ENCODE measurements at regions not wholly inside any gene's neighbourhood (a gene's known extent, or its start where the extent isn't known, plus 50 kb on each side); places are given as distances from the start of the nearest gene placed in this dataset.

DNA sequence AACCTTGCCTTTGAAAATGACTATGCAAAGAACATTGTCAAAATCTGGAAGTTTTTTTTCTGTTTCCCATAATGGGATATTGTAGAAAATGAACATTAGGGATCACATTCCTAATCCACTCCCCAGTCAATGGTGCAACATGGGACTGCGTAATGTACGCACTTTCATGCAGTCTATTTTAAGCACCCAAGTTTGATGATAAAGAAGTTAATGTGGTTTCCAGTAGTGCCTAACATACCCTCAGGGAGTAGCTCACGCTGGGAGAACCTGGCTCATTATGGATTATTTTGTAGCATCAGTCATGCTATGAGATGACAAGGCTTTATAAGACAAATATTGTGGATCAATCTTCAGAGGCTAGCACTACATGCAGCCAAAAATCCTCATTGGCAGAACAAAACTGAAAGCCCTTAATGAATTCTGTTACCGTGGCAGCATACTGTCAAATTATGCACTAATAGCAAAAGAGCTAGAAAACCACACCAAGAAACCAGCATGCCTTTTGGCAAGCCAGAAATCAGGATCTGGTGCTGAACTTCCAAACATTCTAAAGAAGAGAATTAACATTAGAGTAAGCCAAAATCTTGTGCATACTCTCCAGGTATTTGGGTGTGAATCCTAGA is 1392.8 kb upstream of the TENM3 start:
- TF ChIP-seq, protein P1, sequence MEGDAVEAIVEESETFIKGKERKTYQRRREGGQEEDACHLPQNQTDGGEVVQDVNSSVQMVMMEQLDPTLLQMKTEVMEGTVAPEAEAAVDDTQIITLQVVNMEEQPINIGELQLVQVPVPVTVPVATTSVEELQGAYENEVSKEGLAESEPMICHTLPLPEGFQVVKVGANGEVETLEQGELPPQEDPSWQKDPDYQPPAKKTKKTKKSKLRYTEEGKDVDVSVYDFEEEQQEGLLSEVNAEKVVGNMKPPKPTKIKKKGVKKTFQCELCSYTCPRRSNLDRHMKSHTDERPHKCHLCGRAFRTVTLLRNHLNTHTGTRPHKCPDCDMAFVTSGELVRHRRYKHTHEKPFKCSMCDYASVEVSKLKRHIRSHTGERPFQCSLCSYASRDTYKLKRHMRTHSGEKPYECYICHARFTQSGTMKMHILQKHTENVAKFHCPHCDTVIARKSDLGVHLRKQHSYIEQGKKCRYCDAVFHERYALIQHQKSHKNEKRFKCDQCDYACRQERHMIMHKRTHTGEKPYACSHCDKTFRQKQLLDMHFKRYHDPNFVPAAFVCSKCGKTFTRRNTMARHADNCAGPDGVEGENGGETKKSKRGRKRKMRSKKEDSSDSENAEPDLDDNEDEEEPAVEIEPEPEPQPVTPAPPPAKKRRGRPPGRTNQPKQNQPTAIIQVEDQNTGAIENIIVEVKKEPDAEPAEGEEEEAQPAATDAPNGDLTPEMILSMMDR (IDR thresholded peaks at IDR 0.05): no peak
- no peak for TF ChIP-seq EP300 (IDR thresholded peaks at IDR 0.05)
- TF ChIP-seq POLR2A (IDR thresholded peaks at IDR 0.05): no peak
